GM20000 (cell line): ENCODE measurements at regions not wholly inside any gene's neighbourhood (a gene's known extent, or its start where the extent isn't known, plus 50 kb on each side); places are given as distances from the start of the nearest gene placed in this dataset.

Source experiments
- DNase-seq: peaks from one replicate; pipeline ENCODE4 v3.0.0; 2012; ENCODE audit warnings: low spot score
- CTCF ChIP-seq: IDR thresholded peaks from 2 replicates; pipeline ENCODE4 v1.5.1; 2012; ENCODE audit warnings: mild to moderate bottlenecking, control low read depth; ENCODE audit errors: extremely low read depth, missing control alignments

GRCh38 chr12:125211464-125211863 is 146.2 kb downstream of the AACS start:
- TF ChIP-seq CTCF, result no peak

GRCh38 chr12:125214289-125214688 is 149.1 kb downstream of the AACS start:
- no peak for DNase-seq
- no peak for TF ChIP-seq CTCF

More at GRCh38 chr12:125211464-125211863, 146.2 kb downstream of the AACS start:
- no peak for DNase-seq

GRCh38 chr12:125216756-125217155 is 151.5 kb downstream of the AACS start:
- TF ChIP-seq CTCF, result no peak
- no peak for DNase-seq

- DNase-seq, result no peak
- TF ChIP-seq CTCF, result no peak
These were observed 152.1 kb downstream of the AACS start for GRCh38 chr12:125217308-125217707.

- DNase-seq, result no peak
These were observed 153.7 kb downstream of the AACS start for GRCh38 chr12:125218952-125219351.

GRCh38 chr12:125220404-125221273 is 155.4 kb downstream of the AACS start:
- DNase-seq, result no peak
- no peak for TF ChIP-seq CTCF

More at GRCh38 chr12:125218952-125219351, 153.7 kb downstream of the AACS start:
- TF ChIP-seq CTCF, result no peak

- no peak for DNase-seq
- TF ChIP-seq CTCF, result no peak
These were observed 156.4 kb downstream of the AACS start for GRCh38 chr12:125221602-125222001.
